C4-2B (cell line): ENCODE measurements at regions not wholly inside any gene's neighbourhood (a gene's known extent, or its start where the extent isn't known, plus 50 kb on each side); places are given as distances from the start of the nearest gene placed in this dataset.

Experiments
- ZFX ChIP-seq: fragments of 450-650 bp; IDR thresholded peaks from 2 replicates; pipeline ENCODE4 v1.6.1; 2017
- TF ChIP-seq, protein P1 (sequence below): fragments of 450-650 bp; conservative IDR thresholded peaks from 2 replicates; pipeline ENCODE4 v1.5.1; 2017; ENCODE audit warnings: mild to moderate bottlenecking

DNA sequence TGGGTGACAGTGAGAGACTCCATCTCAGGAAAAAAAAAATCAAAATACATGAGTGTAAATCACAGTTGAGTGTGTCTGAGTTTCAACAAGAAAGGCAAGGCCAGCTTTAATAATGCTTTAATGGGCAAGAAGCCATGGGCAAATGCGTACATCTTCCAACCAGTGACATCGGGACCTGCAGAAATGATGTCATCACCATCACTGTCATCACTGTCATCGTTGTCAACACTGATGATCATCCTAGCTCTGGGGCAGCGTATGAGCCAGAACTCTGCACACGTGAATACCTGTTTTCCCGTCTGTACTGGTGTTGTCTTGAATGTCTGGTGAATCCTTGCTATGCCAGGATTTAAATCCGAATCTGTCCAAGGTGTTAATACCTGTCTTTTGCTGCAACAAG is 712.5 kb downstream of the BRD1 start:
- no peak for TF ChIP-seq ZFX
- TF ChIP-seq, protein P1, sequence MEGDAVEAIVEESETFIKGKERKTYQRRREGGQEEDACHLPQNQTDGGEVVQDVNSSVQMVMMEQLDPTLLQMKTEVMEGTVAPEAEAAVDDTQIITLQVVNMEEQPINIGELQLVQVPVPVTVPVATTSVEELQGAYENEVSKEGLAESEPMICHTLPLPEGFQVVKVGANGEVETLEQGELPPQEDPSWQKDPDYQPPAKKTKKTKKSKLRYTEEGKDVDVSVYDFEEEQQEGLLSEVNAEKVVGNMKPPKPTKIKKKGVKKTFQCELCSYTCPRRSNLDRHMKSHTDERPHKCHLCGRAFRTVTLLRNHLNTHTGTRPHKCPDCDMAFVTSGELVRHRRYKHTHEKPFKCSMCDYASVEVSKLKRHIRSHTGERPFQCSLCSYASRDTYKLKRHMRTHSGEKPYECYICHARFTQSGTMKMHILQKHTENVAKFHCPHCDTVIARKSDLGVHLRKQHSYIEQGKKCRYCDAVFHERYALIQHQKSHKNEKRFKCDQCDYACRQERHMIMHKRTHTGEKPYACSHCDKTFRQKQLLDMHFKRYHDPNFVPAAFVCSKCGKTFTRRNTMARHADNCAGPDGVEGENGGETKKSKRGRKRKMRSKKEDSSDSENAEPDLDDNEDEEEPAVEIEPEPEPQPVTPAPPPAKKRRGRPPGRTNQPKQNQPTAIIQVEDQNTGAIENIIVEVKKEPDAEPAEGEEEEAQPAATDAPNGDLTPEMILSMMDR, result no peak
